ENCODE measurements at regions not wholly inside any gene's neighbourhood (a gene's known extent, or its start where the extent isn't known, plus 50 kb on each side); places are given as distances from the start of the nearest gene placed in this dataset.
"Not testable (repeated sequence)": the region's sequence is repeated elsewhere in the genome, so short reads cannot be mapped to it uniquely, and the experiment has no call there.

DNA sequence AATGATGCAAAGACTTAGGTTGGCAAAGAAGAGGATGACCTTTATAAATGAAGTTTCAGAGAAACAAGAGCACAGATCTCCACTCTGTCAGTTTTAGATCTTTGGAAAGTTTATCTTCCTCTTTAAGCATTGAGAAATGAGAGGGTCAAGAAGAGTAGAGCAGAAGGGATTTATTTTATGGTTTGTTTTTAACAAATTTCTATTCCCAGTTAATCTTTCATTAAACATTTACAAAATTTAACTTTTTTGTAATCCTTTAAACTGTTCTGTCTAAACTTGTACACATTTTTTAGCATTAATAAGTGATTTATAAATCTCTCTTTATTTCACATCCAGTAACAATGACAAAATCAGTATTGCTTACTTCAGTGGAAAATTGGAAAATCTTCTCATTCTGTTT is 875.0 kb upstream of the IGFBP7 start:
- Histone ChIP-seq H3K4me3 (ENCODE audit: low read depth, low read length) (no peak overlapping the region), H3K36me3 (ENCODE audit: control insufficient read depth, insufficient read depth, low read length) (no peaks in the 10 kb centered on the region), H3K27me3 (ENCODE audit: control insufficient read depth, insufficient read depth, low read length) (no peaks in the 10 kb centered on the region)
- TF ChIP-seq, protein P1, sequence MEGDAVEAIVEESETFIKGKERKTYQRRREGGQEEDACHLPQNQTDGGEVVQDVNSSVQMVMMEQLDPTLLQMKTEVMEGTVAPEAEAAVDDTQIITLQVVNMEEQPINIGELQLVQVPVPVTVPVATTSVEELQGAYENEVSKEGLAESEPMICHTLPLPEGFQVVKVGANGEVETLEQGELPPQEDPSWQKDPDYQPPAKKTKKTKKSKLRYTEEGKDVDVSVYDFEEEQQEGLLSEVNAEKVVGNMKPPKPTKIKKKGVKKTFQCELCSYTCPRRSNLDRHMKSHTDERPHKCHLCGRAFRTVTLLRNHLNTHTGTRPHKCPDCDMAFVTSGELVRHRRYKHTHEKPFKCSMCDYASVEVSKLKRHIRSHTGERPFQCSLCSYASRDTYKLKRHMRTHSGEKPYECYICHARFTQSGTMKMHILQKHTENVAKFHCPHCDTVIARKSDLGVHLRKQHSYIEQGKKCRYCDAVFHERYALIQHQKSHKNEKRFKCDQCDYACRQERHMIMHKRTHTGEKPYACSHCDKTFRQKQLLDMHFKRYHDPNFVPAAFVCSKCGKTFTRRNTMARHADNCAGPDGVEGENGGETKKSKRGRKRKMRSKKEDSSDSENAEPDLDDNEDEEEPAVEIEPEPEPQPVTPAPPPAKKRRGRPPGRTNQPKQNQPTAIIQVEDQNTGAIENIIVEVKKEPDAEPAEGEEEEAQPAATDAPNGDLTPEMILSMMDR (IDR thresholded peaks at IDR 0.05; ENCODE audit: insufficient read depth, low read length, severe bottlenecking) = no peak
- DNase-seq (ENCODE audit: low read depth) (no peak), FAIRE-seq (no peak)

DNA sequence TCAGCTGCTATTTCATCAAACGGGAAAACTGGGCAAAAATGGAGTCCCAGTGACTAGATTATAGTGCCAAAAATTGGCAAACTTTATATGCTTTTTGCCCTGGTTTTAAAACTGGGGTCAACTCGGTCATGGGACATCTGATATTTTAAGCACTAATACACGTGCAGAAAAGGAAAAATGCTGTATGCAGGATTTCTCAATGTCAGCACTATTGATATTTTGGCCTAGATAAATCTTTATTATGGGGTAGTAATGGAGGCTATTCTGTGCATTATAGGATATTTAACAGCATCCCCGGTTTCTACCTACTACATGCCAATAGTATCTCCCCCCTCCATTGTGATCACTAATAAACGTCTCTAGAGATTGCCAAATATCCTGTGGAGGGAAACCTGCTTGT is 870.9 kb upstream of the IGFBP7 start:
- no peak for FAIRE-seq
- H3K4me3 ChIP-seq (ENCODE audit: low read depth, low read length) = no peak overlapping the region
- TF ChIP-seq, protein P1 (IDR thresholded peaks at IDR 0.05; ENCODE audit: insufficient read depth, low read length, severe bottlenecking) = no peak
- H3K36me3 ChIP-seq (ENCODE audit: control insufficient read depth, insufficient read depth, low read length) = no peaks in the 10 kb centered on the region
- DNase-seq (ENCODE audit: low read depth) = no peak
- no peaks in the 10 kb centered on the region for H3K27me3 ChIP-seq (ENCODE audit: control insufficient read depth, insufficient read depth, low read length)

DNA sequence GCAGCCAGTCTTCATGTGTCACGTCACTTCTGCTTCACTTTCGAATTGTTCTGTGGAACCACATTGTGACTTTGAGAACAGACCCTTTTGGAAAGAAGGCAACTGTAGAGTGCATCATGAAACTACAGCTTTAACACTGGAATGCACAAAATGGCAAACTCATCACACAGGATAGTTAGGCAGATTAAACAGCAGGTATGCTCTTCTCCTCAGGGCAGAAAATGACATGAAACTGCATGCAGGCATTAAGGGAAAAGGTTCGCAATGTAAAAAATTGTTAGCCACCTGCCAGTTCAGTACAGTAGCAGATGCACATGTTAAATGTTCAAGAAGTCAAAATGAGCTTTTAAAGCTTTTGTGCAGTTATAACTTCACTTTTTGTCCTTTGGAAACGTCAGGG is 864.6 kb upstream of the IGFBP7 start:
- Histone ChIP-seq H3K36me3 (ENCODE audit: control insufficient read depth, insufficient read depth, low read length) (no peaks in the 10 kb centered on the region), H3K4me3 (ENCODE audit: low read depth, low read length) (no peak overlapping the region), H3K27me3 (ENCODE audit: control insufficient read depth, insufficient read depth, low read length) (no peaks in the 10 kb centered on the region)
- DNase-seq (ENCODE audit: low read depth) = no peak
- no peak for FAIRE-seq
- TF ChIP-seq, protein P1 (IDR thresholded peaks at IDR 0.05; ENCODE audit: insufficient read depth, low read length, severe bottlenecking) = no peak

DNA sequence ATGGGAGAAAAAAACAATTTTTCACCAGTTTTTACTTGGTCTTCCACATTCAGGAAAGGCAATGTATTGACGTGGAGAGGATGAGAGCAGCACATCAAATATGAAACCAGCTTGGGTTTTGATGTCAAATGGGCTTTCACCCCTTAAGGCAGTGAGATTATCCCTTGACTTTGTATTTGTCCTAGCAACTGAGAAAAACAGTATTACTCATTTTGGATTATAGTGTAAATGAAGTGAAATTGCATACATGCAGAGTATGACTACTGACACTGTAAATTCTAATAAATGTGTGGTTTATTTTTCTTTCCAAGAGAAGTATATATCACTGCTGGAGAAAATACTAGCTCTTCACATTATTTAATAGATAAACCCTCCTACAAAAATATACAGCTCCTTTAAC is 863.6 kb upstream of the IGFBP7 start:
- no peaks in the 10 kb centered on the region for H3K36me3 ChIP-seq (ENCODE audit: control insufficient read depth, insufficient read depth, low read length)
- TF ChIP-seq, protein P1 (IDR thresholded peaks at IDR 0.05; ENCODE audit: insufficient read depth, low read length, severe bottlenecking) = no peak
- H3K4me3 ChIP-seq (ENCODE audit: low read depth, low read length) = no peak overlapping the region
- H3K27me3 ChIP-seq (ENCODE audit: control insufficient read depth, insufficient read depth, low read length) = no peaks in the 10 kb centered on the region
- DNase-seq (ENCODE audit: low read depth) (no peak), FAIRE-seq (no peak)

DNA sequence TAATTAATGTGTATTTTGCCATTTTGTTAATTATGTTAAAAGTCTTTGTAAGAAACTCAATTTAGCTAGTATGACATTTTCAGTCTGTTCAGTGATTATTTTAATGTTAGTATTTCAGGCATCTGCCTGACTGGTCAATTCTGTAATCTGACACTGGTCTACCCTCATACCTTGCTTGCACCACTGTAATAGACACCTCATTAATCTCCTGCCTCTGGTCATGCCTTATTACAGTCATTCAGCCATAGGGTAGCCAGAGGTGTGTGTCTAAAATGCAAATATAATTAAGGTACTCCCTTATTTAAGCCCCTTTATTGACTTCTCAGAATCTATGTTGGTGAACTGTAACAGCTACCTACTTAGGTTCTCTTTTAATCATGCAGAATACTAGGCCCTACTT is 861.1 kb upstream of the IGFBP7 start:
- no peak for DNase-seq (ENCODE audit: low read depth)
- TF ChIP-seq, protein P1 (IDR thresholded peaks at IDR 0.05; ENCODE audit: insufficient read depth, low read length, severe bottlenecking) = no peak
- H3K27me3 ChIP-seq (ENCODE audit: control insufficient read depth, insufficient read depth, low read length) = no peaks in the 10 kb centered on the region
- FAIRE-seq = no peak
- no peak overlapping the region for H3K4me3 ChIP-seq (ENCODE audit: low read depth, low read length)
- H3K36me3 ChIP-seq (ENCODE audit: control insufficient read depth, insufficient read depth, low read length) = no peaks in the 10 kb centered on the region

DNA sequence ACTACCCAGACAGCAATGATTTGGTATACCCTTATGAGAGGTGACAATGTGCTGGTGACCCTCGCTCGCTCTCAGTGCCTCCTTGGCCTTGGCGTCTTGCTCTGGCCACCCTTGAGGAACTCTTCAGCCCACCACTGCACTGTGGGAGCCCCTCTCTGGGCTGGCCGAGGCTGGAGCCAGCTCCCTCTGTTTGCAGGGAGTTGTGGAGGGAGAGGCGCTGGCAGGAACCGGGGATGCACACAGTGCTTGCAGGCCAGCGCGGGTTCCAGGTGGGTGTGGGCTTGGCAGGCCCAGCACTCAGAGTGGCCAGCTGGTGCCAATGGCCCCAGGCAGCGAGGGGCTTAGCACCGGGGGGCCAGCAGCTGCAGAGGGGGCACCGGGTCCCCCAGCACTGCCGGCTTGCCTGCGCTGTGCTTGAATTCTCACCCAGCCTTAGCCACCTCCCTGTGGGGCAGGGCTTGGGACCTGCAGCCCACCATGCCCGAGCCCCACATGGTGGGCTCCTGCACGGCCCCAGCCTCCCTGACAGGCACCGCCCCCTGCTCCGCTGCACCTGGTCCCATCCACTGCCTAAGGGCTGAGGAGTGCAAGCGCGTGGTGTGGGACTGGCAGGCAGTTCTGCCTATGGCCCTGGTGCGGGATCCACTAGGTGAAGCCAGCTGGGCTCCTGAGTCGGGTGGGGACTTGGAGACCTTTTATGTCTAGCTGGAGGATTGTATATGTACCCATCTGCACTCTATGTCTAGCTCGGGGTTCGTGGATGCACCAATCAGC is 857.0 kb upstream of the IGFBP7 start:
- TF ChIP-seq, protein P1 (IDR thresholded peaks at IDR 0.05; ENCODE audit: insufficient read depth, low read length, severe bottlenecking) = no peak
- H3K4me3 ChIP-seq (ENCODE audit: low read depth, low read length) = no peak overlapping the region
- DNase-seq (ENCODE audit: low read depth) (no peak), FAIRE-seq (no peak)
- no peaks in the 10 kb centered on the region for H3K36me3 ChIP-seq (ENCODE audit: control insufficient read depth, insufficient read depth, low read length)
- H3K27me3 ChIP-seq (ENCODE audit: control insufficient read depth, insufficient read depth, low read length) = no peaks in the 10 kb centered on the region

DNA sequence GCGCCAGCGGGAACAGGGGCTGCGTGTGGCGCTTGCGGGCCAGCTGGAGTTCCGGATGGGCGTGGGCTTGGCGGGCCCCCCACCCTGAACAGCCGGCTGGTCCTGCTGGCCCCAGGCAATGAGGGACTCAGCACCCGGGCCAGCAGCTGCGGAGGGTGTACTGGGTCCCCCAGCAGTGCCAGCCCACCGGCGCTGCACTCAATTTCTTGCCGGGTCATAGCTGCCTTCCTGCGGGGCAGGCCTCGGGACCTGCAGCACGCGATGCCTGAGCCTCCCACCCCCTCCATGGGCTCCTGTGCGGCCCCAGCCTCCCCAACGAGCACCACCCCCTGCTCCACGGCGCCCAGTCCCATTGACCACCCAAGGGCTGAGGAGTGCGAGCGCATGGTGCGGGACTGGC is 855.2 kb upstream of the IGFBP7 start:
- not testable (repeated sequence) for H3K36me3 ChIP-seq (ENCODE audit: control insufficient read depth, insufficient read depth, low read length); FAIRE-seq; H3K4me3 ChIP-seq (ENCODE audit: low read depth, low read length); DNase-seq (ENCODE audit: low read depth); H3K27me3 ChIP-seq (ENCODE audit: control insufficient read depth, insufficient read depth, low read length)
